GM12875 (cell line): ENCODE measurements at regions not wholly inside any gene's neighbourhood (a gene's known extent, or its start where the extent isn't known, plus 50 kb on each side); places are given as distances from the start of the nearest gene placed in this dataset.

ENCODE experiments used
- H3K4me3 ChIP-seq: one replicate; pipeline ENCODE4 v1.5.1; 2011; ENCODE audit warnings: low read depth, low read length, control low read depth
- CTCF ChIP-seq: IDR thresholded peaks from 2 replicates; pipeline ENCODE4 v1.5.1; 2011; ENCODE audit warnings: low read depth, mild to moderate bottlenecking, control low read depth, inconsistent platforms, low read length, moderate library complexity, borderline replicate concordance; ENCODE audit not compliant: insufficient read depth

GRCh38 chr7:133132906-133133305, 51.0 kb upstream of the CHCHD3 start:
- no peak overlapping the region for H3K4me3 ChIP-seq

GRCh38 chr7:133134810-133135209, 52.9 kb upstream of the CHCHD3 start:
- no peak for TF ChIP-seq CTCF
- no peak overlapping the region for H3K4me3 ChIP-seq

More at GRCh38 chr7:133132906-133133305, 51.0 kb upstream of the CHCHD3 start:
- TF ChIP-seq CTCF = no peak

GRCh38 chr7:133135451-133135850, 53.6 kb upstream of the CHCHD3 start:
- H3K4me3 ChIP-seq = no peak overlapping the region
- TF ChIP-seq CTCF = no peak

GRCh38 chr7:133139350-133139749, 57.5 kb upstream of the CHCHD3 start:
- no peak overlapping the region for H3K4me3 ChIP-seq
- peak; percentile 27; the same call in 1 of the 2 replicates for TF ChIP-seq CTCF

GRCh38 chr7:133139801-133140200, 57.9 kb upstream of the CHCHD3 start:
- TF ChIP-seq CTCF = no peak
- no peak overlapping the region for H3K4me3 ChIP-seq

- no peak overlapping the region for H3K4me3 ChIP-seq
- no peak for TF ChIP-seq CTCF
These were observed 59.2 kb upstream of the CHCHD3 start for GRCh38 chr7:133140994-133141595.

- no peak overlapping the region for H3K4me3 ChIP-seq
- no peak for TF ChIP-seq CTCF
These were observed 68.9 kb upstream of the CHCHD3 start for GRCh38 chr7:133150760-133151159.
